Parathyroid adenoma (tissue), 2 donors: ENCODE measurements at regions not wholly inside any gene's neighbourhood (a gene's known extent, or its start where the extent isn't known, plus 50 kb on each side); places are given as distances from the start of the nearest gene placed in this dataset.

ENCODE experiments used
- H2AFZ ChIP-seq: fragments of 300-600 bp; sonication (generic); one replicate; pipeline ENCODE4 v1.7.0; 2017; ENCODE audit warnings: antibody characterized with exemption, mild to moderate bottlenecking
- H3K27ac ChIP-seq: fragments of 300-600 bp; sonication (generic); one replicate; pipeline ENCODE4 v1.7.0; 2017
- H3K27me3 ChIP-seq: fragments of 300-600 bp; sonication (generic); one replicate; pipeline ENCODE4 v1.7.0; 2017; ENCODE audit warnings: low read length; ENCODE audit not compliant: control insufficient read depth, insufficient read depth
- H3K36me3 ChIP-seq: fragments of 300-600 bp; sonication (generic); one replicate; pipeline ENCODE4 v1.7.0; 2017; ENCODE audit warnings: low read length; ENCODE audit not compliant: control insufficient read depth, insufficient read depth
- H3K4me1 ChIP-seq: fragments of 300-600 bp; sonication (generic); one replicate; pipeline ENCODE4 v1.7.0; 2017; ENCODE audit warnings: control low read depth
- H3K4me2 ChIP-seq: fragments of 300-600 bp; sonication (generic); one replicate; pipeline ENCODE4 v1.7.0; 2017; ENCODE audit warnings: low read length
- H3K4me3 ChIP-seq: fragments of 300-600 bp; sonication (generic); one replicate; pipeline ENCODE4 v1.7.0; 2017; ENCODE audit warnings: low read depth, low read length
- H3K79me2 ChIP-seq: fragments of 300-600 bp; sonication (generic); one replicate; pipeline ENCODE4 v1.7.0; 2017; ENCODE audit warnings: control low read depth
- H3K9ac ChIP-seq: fragments of 300-600 bp; sonication (generic); one replicate; pipeline ENCODE4 v1.7.0; 2017; ENCODE audit warnings: mild to moderate bottlenecking
- H3K9me3 ChIP-seq: fragments of 300-600 bp; sonication (generic); one replicate; pipeline ENCODE4 v1.7.0; 2017; ENCODE audit warnings: low read length; ENCODE audit not compliant: control insufficient read depth
- CTCF ChIP-seq: fragments of 300-600 bp; sonication (generic); IDR thresholded peaks from one replicate; pipeline ENCODE4 v1.7.0; 2017; ENCODE audit warnings: antibody characterized with exemption, mild to moderate bottlenecking
- donor health status: primary hyperparathyroidism.

- H3K9ac ChIP-seq: no peak overlapping the region
- no peaks in the 10 kb centered on the region for H3K79me2 ChIP-seq
- H2AFZ ChIP-seq: no peak overlapping the region
- no peaks in the 10 kb centered on the region for H3K36me3 ChIP-seq
- no peak overlapping the region for H3K4me3 ChIP-seq
- no peaks in the 10 kb centered on the region for H3K4me1 ChIP-seq
- no peaks in the 10 kb centered on the region for H3K9me3 ChIP-seq
- no peak overlapping the region for H3K4me2 ChIP-seq
- H3K27ac ChIP-seq: no peak overlapping the region
- H3K27me3 ChIP-seq: no peaks in the 10 kb centered on the region
- no peak for TF ChIP-seq CTCF
Measured at GRCh38 chr11:128021349-128022006, 565.9 kb downstream of the ETS1 start.

- no peaks in the 10 kb centered on the region for H3K79me2 ChIP-seq
- no peak overlapping the region for H3K27ac ChIP-seq
- H3K4me2 ChIP-seq: no peak overlapping the region
- no peak overlapping the region for H3K4me3 ChIP-seq
- no peaks in the 10 kb centered on the region for H3K9me3 ChIP-seq
- H3K27me3 ChIP-seq: no peaks in the 10 kb centered on the region
- H3K4me1 ChIP-seq: no peaks in the 10 kb centered on the region
- H3K36me3 ChIP-seq: no peaks in the 10 kb centered on the region
- H3K9ac ChIP-seq: no peak overlapping the region
- TF ChIP-seq CTCF: no peak
- H2AFZ ChIP-seq: no peak overlapping the region
Measured at GRCh38 chr11:128018692-128019091, 568.7 kb downstream of the ETS1 start.

GRCh38 chr11:128005562-128005961 is 581.8 kb downstream of the ETS1 start:
- Histone ChIP-seq H3K36me3 (no peaks in the 10 kb centered on the region), H3K4me3 (no peak overlapping the region)
- TF ChIP-seq CTCF: no peak

GRCh38 chr11:127998421-127998820 is 588.9 kb downstream of the ETS1 start:
- H3K4me2 ChIP-seq: no peak overlapping the region

More at GRCh38 chr11:128005562-128005961, 581.8 kb downstream of the ETS1 start:
- no peaks in the 10 kb centered on the region for H3K79me2 ChIP-seq
- H3K9me3 ChIP-seq: no peaks in the 10 kb centered on the region
- H3K4me2 ChIP-seq: no peak overlapping the region
- H2AFZ ChIP-seq: no peak overlapping the region
- no peak overlapping the region for H3K27ac ChIP-seq
- H3K9ac ChIP-seq: no peak overlapping the region
- H3K27me3 ChIP-seq: no peaks in the 10 kb centered on the region
- H3K4me1 ChIP-seq: no peaks in the 10 kb centered on the region

More at GRCh38 chr11:127998421-127998820, 588.9 kb downstream of the ETS1 start:
- Histone ChIP-seq H3K9ac (no peak overlapping the region), H3K27me3 (no peaks in the 10 kb centered on the region), H3K27ac (no peak overlapping the region), H2AFZ (no peak overlapping the region), H3K4me1 (no peaks in the 10 kb centered on the region), H3K4me3 (no peak overlapping the region), H3K79me2 (no peaks in the 10 kb centered on the region), H3K9me3 (no peaks in the 10 kb centered on the region), H3K36me3 (no peaks in the 10 kb centered on the region)
- no peak for TF ChIP-seq CTCF
